GM21737 (cell line): ENCODE measurements at regions not wholly inside any gene's neighbourhood (a gene's known extent, or its start where the extent isn't known, plus 50 kb on each side); places are given as distances from the start of the nearest gene placed in this dataset.
"Not testable (repeated sequence)": the region's sequence is repeated elsewhere in the genome, so short reads cannot be mapped to it uniquely, and the experiment has no call there.

Experiments used
- ATAC-seq: cut with Tn5 transposase; IDR thresholded peaks from one replicate; pipeline ENCODE4 v1.9.1; 2021; ENCODE audit warnings: mild to moderate bottlenecking, moderate library complexity; ENCODE audit not compliant: unreplicated experiment

DNA sequence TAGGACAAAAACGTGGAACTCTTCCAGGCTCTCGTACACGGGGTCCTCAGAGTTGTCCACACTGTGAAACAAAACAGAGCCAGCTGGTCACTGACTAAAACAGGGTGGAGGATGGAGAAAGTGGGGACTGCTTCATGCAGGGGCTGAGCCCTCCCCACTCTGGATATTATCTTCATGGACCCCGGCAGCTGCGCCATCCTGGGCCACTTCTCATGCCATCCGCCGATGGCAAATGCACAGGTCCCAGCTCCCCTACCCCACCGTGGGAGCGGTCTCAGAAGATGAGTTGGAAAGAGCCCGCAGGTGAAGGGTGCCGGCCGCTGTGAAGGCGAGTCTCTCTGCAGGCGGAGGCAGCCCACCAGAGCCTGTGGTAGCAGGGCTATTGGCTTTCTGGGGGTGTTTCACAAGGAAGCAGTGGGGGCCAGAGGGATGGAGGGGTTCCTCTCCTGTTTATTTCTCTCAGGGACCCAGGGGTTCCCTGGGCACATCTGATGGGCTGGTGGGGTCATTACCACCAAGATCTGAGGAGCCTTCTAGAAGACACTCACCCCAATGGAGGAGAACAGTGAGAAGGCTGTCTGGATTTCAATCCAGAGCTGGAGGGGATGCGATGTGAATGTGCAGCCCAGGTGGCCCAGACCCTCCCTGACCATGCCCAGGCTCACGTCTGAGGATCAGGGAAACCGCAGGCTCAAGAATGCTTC is 177.3 kb downstream of the KLF13 start:
- ATAC-seq: no peak

DNA sequence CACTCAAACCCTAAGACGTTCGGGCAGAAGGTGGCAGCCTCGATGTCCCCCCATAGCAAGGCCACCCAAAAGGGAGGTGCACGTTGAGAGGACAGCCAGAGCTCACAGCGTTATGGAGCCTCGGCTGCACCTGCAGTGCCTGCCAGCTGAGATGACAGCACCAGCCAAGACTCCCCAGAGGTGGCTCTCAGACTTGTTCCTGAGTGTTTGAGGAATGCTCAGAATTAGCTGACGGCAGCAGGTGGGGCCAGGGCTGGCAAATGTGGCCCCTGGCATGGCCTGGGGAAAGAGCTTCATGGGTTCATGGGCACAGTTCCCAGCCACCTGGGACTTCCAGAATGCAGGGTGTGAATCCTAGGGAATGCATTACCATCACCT is 177.8 kb downstream of the KLF13 start:
- ATAC-seq: no peak

DNA sequence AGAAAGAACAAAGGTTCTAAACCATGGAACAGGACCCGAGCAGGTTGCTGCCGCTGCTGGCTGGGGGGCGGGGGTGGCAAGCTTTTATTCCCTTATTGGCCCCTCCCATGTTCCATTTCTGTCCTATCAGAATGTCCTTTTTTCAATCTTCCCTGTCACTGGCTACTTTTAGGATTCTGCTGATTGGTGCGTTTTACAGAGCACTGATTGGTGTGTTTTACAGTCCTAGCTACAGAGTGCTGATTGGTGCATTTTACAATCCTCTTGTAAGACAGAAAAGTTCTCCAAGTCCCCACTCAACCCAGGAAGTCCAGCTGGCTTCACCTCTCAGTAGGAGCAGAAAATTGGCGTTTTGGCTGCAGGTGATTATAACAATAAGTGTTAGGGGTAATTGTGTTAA is 180.9 kb downstream of the KLF13 start:
- ATAC-seq: not testable (repeated sequence)

DNA sequence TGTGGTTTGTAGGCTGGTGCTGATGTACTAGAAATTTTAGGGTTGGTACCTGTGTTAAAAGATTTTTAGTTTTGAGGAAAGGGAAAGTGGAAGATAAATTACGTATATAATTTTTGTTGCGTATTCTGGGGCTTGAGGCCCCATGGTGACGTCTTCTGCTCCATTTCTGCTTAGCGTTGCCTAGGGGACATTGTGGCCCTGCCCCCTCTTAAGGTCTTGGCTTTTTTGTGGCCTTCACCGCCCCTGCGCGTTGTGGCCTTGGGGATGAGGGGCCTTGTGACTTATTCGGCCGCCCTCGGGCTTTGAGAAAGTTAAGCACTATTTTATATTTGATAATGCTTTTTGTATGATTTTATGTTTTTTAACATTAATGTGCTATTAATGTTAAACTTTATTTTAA is 182.0 kb downstream of the KLF13 start:
- ATAC-seq: no peak

DNA sequence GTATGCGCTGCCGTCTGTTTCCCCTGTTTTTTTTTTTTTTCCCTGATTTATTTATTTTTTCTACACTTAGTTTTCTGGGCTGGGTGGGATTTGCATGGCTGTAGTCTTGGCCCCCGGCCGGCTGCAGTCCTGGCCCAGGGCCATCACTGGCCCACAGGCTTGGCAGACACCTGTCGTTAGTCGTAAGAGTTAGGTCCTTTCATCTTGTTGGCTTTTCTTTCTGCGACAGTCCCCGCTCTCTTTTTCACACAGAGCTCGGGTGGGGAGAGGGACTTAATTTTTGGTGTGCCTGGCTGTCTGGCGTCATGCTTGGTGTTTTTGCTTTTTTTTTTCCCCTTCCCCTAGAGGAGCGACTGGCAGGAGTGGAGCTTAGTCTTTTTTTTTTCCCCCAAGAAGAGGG is 183.4 kb downstream of the KLF13 start:
- no peak for ATAC-seq

DNA sequence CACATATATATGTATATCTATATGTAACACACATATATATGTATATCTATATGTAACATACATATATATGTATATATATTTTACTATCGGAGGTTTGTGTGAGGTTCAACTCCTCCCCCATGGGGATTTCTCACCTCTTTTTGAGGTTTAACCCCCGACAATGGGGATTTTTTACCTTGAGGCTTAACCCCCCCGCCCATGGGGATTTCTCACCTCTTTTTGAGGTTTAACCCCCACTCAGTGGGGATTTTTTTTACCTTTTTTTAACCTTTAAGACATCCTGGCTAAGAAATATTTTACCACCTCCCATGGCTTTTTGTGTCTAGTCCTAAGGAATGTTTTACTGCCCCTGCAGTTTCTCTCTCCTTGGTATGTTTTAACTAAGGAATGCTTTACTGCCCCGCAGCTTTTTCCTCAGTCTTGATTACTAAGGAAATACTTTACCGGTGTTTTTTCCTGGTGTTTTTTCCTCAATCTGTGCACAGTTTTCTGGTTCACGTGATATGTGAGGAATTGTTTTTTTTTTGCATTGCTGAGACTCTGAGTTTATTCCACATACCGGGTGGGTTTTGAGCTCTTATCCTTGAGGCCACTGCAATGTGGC is 185.2 kb downstream of the KLF13 start:
- ATAC-seq: no peak

DNA sequence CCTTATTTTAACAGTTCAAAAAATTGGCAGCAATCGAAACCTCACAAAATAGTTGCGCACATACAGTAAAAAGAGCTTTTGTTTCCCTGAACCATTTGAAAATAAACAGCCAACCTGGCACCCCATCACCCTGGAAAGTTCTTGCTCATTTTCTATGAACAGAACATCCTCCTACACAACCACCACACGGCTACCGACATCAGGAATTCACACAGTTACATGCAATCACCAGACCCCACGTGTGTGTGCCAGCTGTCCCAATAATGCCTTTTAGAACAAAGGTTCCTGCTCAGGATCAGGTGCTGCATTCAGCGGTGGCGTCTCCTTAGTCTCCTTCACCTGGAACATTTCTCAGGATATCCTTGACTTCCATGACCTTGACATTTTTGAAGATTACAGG is 186.5 kb downstream of the KLF13 start:
- ATAC-seq: no peak

DNA sequence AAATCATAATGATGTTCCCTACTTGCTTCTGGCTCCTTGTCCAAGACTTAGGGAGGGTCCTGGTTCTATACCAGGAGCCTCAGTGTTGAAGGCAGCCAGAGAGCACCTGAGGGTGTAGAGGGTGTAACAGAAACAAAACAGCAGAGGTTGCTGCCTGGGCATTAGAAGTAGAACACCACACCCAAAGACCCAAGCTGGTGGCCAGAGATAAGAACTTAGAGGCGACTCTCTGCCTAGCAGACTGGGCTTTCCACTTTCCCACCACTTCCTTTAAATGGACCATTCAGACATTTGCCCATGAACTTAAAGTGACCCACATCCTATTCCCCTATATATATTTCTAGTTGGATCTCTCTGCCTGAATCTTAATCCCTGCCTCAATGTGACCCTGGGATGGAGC is 189.8 kb downstream of the KLF13 start:
- ATAC-seq: no peak

DNA sequence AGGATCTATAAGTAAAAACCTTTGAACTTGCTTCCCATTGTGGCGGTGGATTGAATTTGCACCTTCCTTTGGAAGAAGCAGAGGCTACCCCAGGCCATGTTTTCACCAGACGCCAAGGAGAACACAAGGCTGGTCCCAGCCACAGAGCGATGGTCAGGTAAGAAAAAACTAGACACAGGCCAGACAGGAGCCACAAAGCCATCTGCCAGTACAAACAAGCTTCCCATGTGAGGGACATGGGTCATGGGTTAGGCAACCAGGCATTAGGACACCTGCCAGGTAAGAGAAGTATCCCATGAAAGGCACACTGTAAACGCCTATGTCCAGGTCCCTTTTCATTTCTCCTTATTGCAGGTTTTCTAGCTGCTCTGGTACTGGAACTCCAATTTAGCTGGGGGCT is 190.2 kb downstream of the KLF13 start:
- no peak for ATAC-seq

DNA sequence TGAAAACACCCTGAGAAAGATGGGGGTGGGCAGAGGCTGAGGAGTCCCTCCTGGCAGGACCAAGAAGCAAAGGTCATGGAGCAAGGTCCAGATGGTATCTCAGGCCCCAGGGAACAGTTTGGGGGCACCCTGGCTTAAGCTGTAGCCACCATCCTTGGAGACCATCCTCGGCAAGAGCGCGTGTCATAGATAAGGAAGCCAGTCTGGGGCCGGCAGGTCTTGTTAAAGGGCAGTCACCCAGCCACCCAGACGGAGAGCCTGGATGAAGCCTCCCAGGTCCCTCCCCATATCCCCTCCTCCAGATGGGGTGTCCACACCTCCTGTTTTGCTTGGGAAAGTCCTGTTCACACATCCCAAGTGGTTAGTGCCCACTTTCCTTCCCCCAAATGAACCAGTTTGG is 191.1 kb downstream of the KLF13 start:
- ATAC-seq: no peak

DNA sequence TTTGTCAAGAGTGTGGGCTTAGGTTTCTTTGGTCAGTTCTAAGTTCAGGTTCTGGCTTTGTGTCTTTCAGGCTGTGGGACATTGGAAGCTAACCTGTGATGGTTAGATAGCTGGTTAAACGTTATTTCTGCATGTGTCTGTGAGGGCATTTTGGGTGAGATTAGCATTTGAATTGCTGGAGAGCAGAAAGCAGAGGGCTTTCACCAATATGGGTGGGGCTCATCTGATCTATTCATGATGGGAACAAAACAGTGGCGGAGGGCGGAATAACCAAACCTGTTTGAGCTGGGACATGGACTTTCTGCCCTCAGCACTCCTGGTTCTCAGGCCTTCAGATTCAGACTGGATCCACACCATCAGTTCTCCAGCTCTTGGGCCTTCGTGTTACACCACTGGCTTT is 195.4 kb downstream of the KLF13 start:
- no peak for ATAC-seq

DNA sequence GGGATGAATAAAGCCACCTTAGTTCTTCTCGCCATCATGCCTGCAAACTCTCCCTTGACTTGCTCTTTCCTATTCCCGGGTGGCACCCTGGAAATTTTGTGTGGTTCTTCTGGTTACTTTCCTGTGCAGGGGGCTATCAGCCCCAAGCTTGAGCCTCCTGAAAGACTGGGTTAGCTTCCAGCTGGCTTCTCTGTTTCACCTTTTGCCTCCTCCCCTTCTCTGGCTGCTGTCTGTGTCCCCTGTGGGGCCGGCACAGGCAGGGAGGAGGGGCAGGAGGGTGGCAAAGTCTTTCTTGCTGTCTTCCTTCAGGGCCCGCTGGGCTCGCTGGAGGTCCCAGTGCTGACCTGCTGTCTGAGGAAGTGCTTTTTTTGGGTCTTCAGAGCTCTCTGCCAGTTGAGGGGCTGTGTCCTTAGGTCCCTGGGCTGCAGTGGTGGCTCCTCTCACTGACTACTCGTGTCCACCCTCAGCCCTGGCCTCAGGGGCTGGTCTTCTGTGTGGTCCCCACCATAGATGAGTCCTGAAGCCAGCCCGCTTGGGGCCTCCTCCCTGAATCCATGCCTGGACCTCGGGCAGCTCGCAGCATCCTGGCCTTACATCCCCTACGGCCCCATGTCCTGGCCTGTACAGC is 196.5 kb downstream of the KLF13 start:
- ATAC-seq: no peak

DNA sequence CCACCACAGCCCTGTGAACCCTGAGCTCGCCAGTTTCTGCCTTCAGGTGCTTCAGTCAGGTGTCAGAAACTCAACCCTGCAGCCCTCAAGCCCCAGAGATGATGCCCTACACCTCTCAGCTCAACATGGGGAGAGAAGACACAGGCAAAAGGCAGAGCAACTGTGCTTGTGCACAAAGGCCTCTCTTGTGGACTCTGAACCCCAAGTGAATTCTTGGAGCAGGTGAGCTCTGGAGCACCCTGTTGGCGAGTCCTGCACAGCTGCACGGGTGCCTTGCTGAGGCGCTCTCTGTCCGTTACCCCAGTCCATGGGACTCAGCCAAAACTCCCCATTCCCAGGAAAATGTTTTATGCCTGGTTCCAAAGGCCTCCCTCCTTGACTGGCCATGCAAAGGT is 197.0 kb downstream of the KLF13 start:
- ATAC-seq: no peak

DNA sequence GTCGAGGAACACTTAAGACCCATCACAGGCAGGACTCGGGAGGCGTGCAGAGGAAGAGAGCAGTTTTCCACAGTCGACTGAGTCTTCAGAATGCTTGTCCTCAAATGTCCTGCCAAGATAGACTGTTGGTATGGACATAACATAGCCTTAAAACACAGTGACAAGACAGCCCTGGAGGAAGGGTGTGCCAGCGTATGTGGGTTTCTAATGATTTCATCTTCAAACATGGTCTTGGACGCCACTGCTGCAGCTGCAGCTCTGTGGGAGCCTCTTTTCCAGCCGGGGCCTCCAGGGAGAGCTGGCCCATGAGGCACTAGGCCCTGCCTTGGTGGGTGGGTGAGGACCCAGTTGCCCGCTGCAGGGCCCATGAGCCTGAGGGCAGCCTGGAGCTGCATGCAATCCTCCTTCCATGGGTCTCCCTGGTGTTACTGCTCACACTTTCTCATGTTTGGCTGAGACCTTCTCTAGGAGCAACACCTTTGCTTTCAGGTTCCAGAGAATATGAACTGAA is 198.6 kb downstream of the KLF13 start:
- ATAC-seq: no peak

DNA sequence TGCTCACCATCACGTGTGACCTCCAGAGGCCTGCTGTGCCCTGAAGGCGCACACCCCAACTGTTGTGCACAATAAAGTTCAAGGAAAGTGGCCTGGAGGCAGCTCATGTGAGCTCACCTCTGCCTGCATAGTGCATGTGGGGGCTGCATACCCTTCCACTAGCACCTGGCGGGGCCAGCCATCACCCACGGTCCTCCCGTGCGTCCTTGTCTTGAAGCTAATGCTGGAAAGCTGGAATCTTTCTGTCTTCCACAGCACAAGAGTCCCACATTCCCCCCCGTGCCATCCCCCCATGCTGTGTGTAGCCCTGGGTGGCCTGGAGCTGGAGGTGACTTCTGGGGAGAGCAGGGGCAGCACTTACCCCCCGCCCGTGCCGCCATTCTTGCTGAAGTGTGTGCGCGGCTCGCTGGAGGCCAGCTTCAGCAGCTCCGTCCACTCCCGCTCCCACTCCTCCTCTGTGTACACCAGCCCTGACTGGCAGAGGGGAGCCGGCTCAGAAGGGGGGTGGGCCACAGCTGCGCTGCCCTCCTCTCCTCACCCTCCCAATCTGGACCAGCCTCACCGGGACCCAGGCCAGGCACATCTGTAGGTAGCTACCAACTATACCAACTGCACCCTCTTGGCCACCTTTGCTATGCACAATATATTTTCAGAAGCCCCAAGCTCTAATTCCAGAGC is 199.5 kb downstream of the KLF13 start:
- ATAC-seq: no peak

DNA sequence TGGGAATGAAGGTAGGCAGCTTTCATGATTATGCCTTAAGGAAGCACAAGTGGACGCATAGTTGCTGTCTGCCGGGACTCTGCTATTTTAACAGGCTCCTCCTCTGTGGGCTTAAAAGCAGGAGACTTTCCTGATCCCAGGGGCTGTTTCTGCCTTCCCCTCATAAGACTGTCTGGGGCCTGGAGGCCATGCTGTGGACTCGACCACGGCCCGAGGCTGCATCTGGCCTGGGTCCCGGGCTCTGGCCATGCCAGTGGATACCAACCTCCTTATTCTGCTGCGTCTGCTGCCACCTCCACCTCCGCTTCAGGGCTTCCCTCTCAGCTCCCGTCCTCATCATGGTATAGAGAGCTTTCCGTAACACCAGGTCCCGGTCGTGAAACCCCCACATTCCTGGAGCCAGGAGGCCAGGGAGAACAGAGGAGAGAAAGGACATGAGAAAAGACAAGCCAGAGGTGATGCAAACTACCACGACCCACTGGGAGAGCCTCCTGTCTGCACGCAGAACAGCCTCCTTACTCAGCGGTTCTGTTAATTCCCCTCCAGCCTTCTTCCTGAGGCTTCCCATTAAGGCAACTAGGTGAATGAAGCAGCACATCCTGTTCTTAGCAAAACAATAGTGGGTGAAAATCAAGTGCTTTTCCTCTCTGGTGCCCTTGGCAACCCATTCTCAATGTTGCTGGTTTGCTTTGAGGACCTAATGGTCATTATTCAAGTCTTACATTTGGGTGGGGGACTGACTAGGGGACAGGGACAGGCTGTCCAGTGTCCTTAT is 200.5 kb downstream of the KLF13 start:
- ATAC-seq: no peak

DNA sequence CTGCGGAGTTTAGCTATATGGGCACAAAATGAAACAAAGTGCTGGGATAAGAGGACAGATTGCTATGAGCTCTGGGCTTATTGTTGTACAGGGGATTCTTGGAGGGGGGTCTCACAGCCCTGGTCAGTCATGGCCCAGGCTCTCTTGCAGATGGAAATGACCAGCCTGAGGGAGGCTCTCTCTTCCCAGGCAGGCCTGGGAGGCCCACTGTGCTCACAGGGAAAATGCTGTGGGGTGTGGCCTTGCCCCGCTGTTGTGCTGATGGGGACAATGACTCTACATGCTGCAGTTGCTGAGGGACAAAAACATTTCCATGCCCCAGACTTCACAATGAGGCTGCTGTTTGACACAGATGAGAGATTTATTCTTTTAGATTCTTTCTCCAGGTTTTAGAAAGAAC is 202.2 kb downstream of the KLF13 start:
- no peak for ATAC-seq

DNA sequence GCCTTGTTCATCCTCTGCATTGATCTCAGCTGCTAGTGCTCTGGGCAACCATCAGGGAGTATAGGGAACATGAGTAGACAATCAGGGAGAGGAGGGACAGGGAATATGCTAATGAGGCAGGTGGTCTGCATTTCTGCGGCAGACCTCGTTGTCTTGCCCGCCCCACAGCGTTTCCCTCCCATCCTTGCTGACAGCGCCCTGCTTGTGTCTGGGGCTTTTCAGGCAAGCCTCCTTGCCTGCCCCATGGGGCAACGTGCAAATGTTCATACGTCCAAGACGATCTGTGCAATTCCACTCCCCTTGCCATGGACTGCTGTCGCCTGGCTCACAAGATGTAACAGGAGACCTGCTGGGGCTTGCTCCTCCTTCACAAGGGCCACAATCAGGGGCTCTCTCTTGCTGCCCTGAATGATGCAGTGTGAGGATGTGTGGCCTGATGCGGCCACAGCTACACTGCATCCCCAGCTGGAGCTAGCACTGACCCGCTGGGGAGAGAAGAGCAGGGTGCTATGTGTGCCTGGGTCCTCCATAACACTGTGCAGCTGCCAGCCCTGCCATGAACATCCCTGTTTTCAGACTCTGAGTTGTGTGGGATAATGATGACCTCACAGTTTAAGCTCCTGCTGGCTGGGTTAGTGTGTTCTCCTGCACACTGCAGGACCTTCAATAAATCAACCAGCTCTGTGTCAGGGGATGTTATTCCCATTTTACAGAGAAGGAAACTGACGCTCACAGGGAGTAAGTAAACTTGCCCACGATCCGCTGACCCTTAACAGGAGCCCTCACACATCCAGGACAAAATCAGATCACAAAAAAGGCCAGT is 211.3 kb downstream of the KLF13 start:
- no peak for ATAC-seq

DNA sequence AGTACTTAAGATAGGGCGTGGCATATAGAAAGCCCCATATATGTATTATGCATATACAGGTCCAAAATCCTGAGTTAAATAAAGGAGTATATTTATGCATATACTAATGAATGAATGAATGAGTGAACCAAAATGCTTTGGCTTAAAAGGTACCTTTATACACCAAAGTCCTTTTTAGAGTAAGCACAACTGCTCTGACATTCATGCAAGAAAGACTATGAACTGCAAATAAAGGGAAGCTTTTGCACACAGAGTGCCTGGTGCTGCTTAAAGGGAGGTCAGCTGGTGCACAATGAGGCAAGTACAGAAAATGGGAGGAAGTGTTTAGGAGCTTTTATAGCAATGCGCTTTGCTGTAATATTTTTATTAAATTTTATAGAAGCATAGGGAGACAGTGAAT is 214.0 kb downstream of the KLF13 start:
- no peak for ATAC-seq

DNA sequence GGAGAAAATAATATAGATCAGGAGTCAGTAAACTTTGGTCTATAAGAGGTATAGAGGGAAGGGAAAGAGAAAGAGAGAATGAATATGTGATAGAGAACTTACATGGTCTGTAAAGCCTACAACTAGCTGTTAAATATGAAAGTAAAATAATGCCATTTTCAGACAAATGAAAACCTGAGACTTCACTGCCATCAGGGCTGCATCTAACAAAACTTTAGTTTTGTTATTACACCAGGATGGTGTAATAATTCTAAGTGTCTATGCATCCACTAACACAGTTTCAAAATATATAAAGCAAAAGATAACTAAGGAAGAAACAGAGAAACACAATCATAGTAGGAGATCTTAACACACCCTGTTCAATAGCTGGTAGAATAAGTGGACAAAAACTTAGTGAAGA is 217.7 kb downstream of the KLF13 start:
- ATAC-seq: no peak
